Ascending aorta (tissue), 2 donors: ENCODE measurements at regions not wholly inside any gene's neighbourhood (a gene's known extent, or its start where the extent isn't known, plus 50 kb on each side); places are given as distances from the start of the nearest gene placed in this dataset.

ENCODE experiments used
- DNase-seq, 2 donors: peaks; one replicate each; pipeline ENCODE4 v3.0.0-alpha.2; 2019; ENCODE audit warnings: low spot score in 2 of 2
- H3K27ac ChIP-seq, 2 donors: fragments of 200-600 bp; sonication (generic); one replicate each; pipeline ENCODE4 v1.5.1; 2016 to 2017; ENCODE audit warnings: mild to moderate bottlenecking in 1 of 2
- H3K27me3 ChIP-seq: fragments of 200-600 bp; sonication (generic); one replicate; pipeline ENCODE4 v1.5.1; 2017
- H3K36me3 ChIP-seq, 2 donors: fragments of 200-600 bp; sonication (generic); one replicate each; pipeline ENCODE4 v1.5.1; 2016
- H3K4me1 ChIP-seq, 2 donors: fragments of 200-600 bp; sonication (generic); one replicate each; pipeline ENCODE4 v1.5.1; 2016 to 2017; ENCODE audit warnings: mild to moderate bottlenecking in 1 of 2
- H3K4me3 ChIP-seq, 2 donors: fragments of 200-600 bp; sonication (generic); one replicate each; pipeline ENCODE4 v1.5.1; 2016 to 2017; ENCODE audit warnings: mild to moderate bottlenecking in 1 of 2
- H3K9me3 ChIP-seq, 2 donors: fragments of 200-600 bp; sonication (generic); one replicate each; pipeline ENCODE4 v1.5.1; 2016
- CTCF ChIP-seq, 3 experiments: fragments of 200-600 bp in 2 of 3; fragments of 450-650 bp in 1 of 3; sonication (generic) in 2 of 3; IDR thresholded peaks; one replicate each; pipeline ENCODE4 v1.5.1; 2016 to 2019; ENCODE audit warnings: antibody characterized with exemption in 3 of 3, mild to moderate bottlenecking in 1 of 3, moderate library complexity in 1 of 3
- intact Hi-C: fragments of 100-400 bp; cut with DNase I; formaldehyde crosslinking; loops from one replicate; pipeline ENCODE4 v1.15.1; 2023

GRCh38 chr12:4852911-4853310 lies 56.8 kb upstream of the KCNA1 start:
- Histone ChIP-seq H3K27ac (no peak overlapping the region), H3K9me3 (no peaks in the 10 kb centered on the region), H3K36me3 (no peaks in the 10 kb centered on the region), H3K4me3 (no peak overlapping the region), H3K27me3 (no peaks in the 10 kb centered on the region), H3K4me1 (peaks cover 0 to 5% of the 10 kb centered on the region in 2 donors)
- intact Hi-C loops: no loop called here
- TF ChIP-seq CTCF (IDR thresholded peaks at IDR 0.05): no peak
- DNase-seq: no peak

GRCh38 chr12:4855121-4855924 lies 54.4 kb upstream of the KCNA1 start:
- H3K36me3 ChIP-seq: no peaks in the 10 kb centered on the region
- H3K4me1 ChIP-seq: peaks cover 3 to 10% of the 10 kb centered on the region in 2 donors
- H3K27ac ChIP-seq: no peak overlapping the region
- no peak overlapping the region for H3K4me3 ChIP-seq
- peak; percentile 73 to 76 (median 75) for TF ChIP-seq CTCF (IDR thresholded peaks at IDR 0.05)
- no peaks in the 10 kb centered on the region for H3K9me3 ChIP-seq
- H3K27me3 ChIP-seq: no peaks in the 10 kb centered on the region
- DNase-seq: peak in 1 of 2 donors; percentile 85
- intact Hi-C loops: loop anchor here (1.0 to 5.0 kb wide), 2 partner anchors 148 to 572 kb away; no protein-coding TSS in a partner anchor

- TF ChIP-seq CTCF (IDR thresholded peaks at IDR 0.05): no peak
- H3K9me3 ChIP-seq: no peaks in the 10 kb centered on the region
- DNase-seq: no peak
- intact Hi-C loops: loop anchor here (2.0 to 5.0 kb wide), 2 partner anchors 228 to 571 kb away; no protein-coding TSS in a partner anchor
- peaks cover 3 to 10% of the 10 kb centered on the region in 2 donors for H3K4me1 ChIP-seq
- H3K4me3 ChIP-seq: no peak overlapping the region
- no peaks in the 10 kb centered on the region for H3K27me3 ChIP-seq
- H3K36me3 ChIP-seq: no peaks in the 10 kb centered on the region
- H3K27ac ChIP-seq: no peak overlapping the region
Measured at GRCh38 chr12:4856596-4856995, 53.1 kb upstream of the KCNA1 start.

GRCh38 chr12:4857472-4858291 lies 52.0 kb upstream of the KCNA1 start:
- DNase-seq: peak in 1 of 2 donors; percentile 83
- Histone ChIP-seq H3K27ac (no peak overlapping the region), H3K4me3 (peak overlapping the region; percentile 41 to 42), H3K36me3 (no peaks in the 10 kb centered on the region), H3K4me1 (peaks cover 3 to 10% of the 10 kb centered on the region in 2 donors), H3K27me3 (no peaks in the 10 kb centered on the region), H3K9me3 (no peaks in the 10 kb centered on the region)
- peak; percentile 56 to 88 (median 79) for TF ChIP-seq CTCF (IDR thresholded peaks at IDR 0.05)
- intact Hi-C loops: loop anchor here (2.0 to 5.0 kb wide), 2 partner anchors 227 to 570 kb away; no protein-coding TSS in a partner anchor

GRCh38 chr12:4858386-4858785 lies 51.3 kb upstream of the KCNA1 start:
- no peaks in the 10 kb centered on the region for H3K9me3 ChIP-seq
- DNase-seq: no peak
- H3K36me3 ChIP-seq: no peaks in the 10 kb centered on the region
- intact Hi-C loops: loop anchor here (5.0 kb wide), 1 partner anchor 569 kb away; no protein-coding TSS in a partner anchor
- H3K4me1 ChIP-seq: peaks cover 3 to 10% of the 10 kb centered on the region in 2 donors
- H3K27ac ChIP-seq: no peak overlapping the region
- H3K27me3 ChIP-seq: no peaks in the 10 kb centered on the region
- TF ChIP-seq CTCF (IDR thresholded peaks at IDR 0.05): peak in 2 of 3 experiments; percentile 6 to 13
- peak overlapping the region in 1 of 2 donors; percentile 41 for H3K4me3 ChIP-seq
